BJ (cell line): ENCODE measurements at regions not wholly inside any gene's neighbourhood (a gene's known extent, or its start where the extent isn't known, plus 50 kb on each side); places are given as distances from the start of the nearest gene placed in this dataset.

Experiments
- CTCF ChIA-PET: fragments of 350-600 bp; formaldehyde crosslinking; extraction: SDS; loops from one replicate; lab custom pipeline; 2021; ENCODE audit warnings: antibody characterized with exemption, inconsistent platforms; lab: Yijun Ruan, JAX
- POLR2A ChIA-PET: fragments of 300-600 bp; sonication (Branson Sonifier 250); formaldehyde crosslinking; extraction: SDS; loops from one replicate; lab custom pipeline; 2021; ENCODE audit warnings: antibody characterized with exemption; lab: Charles Lee
- DNase-seq: peaks from one replicate; pipeline ENCODE4 v3.0.0-alpha.2; 2011; ENCODE audit warnings: low read depth
- H3K27me3 ChIP-seq: 2 replicates; pipeline ENCODE4 v1.6.0; 2011; ENCODE audit warnings: low read length; ENCODE audit not compliant: control insufficient read depth, insufficient read depth
- H3K36me3 ChIP-seq: 2 replicates; pipeline ENCODE4 v1.5.1; 2011; ENCODE audit warnings: low read length; ENCODE audit not compliant: control insufficient read depth, insufficient read depth
- H3K4me3 ChIP-seq: 2 replicates; pipeline ENCODE4 v1.5.1; 2011; ENCODE audit warnings: low read depth, mild to moderate bottlenecking, control low read depth, low read length
- TF ChIP-seq, protein P1 (sequence below): IDR thresholded peaks from 2 replicates; pipeline ENCODE4 v1.5.1; 2011; ENCODE audit warnings: low read depth, mild to moderate bottlenecking, control low read depth, inconsistent platforms, low read length, moderate library complexity; ENCODE audit not compliant: insufficient read depth

DNA sequence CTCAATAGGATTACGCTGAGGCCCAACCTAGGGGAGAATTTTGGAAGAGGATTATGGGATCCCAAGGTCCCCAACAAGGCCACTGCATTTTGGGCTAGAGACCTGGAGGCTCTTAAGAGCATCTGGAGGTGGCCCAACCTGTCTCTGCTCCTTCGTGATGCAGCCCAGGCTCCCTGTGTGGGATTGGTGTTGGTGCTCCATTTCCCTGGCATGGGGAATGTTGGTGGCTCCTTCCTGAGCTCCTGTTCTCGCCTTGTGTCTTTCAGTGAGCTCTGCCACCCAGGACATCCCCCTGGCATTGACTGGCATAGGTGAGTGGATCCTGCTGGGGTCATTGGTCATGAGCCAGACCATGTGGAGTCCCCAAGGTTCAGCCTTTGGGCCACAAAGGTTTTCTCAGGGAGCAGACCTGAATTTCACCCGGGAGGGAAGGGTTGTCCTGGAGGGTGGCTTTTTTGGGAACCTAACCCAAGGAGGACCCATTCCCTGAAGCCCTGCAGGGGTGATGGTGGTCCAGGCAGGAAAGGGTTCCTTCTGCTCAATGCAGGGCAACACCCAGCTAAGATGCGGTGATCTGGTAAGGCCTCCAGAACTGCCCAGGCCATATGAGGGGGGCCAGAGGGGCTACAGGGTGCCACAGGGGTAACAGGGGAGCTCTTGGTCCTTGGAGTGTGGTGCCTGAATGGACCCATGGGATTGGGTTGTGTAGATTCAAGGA lies 202.5 kb downstream of the UBE3A start:
- DNase-seq: no peak
- TF ChIP-seq, protein P1, sequence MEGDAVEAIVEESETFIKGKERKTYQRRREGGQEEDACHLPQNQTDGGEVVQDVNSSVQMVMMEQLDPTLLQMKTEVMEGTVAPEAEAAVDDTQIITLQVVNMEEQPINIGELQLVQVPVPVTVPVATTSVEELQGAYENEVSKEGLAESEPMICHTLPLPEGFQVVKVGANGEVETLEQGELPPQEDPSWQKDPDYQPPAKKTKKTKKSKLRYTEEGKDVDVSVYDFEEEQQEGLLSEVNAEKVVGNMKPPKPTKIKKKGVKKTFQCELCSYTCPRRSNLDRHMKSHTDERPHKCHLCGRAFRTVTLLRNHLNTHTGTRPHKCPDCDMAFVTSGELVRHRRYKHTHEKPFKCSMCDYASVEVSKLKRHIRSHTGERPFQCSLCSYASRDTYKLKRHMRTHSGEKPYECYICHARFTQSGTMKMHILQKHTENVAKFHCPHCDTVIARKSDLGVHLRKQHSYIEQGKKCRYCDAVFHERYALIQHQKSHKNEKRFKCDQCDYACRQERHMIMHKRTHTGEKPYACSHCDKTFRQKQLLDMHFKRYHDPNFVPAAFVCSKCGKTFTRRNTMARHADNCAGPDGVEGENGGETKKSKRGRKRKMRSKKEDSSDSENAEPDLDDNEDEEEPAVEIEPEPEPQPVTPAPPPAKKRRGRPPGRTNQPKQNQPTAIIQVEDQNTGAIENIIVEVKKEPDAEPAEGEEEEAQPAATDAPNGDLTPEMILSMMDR: no peak
- Histone ChIP-seq H3K4me3 (no peak overlapping the region), H3K27me3 (no peaks in the 10 kb centered on the region), H3K36me3 (no peaks in the 10 kb centered on the region)
- ChIA-PET POLR2A (no interaction called here), CTCF (no interaction called here)

DNA sequence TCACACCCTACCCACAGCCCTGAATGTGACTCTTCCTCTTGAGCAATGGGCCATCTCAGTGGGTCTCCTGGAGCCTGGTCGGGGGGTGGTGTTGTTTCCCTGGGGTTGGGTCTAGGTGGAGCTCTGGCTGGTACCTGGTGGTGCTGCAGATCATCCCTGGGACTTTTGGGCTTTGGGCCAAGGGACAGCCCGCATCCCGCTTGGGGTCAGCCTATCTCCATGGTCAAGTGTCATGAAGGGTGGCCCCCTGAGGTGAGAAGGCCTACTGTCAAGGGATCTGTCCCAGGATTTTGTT lies 202.0 kb downstream of the UBE3A start:
- DNase-seq: no peak
- ChIA-PET CTCF (no interaction called here), POLR2A (no interaction called here)
- TF ChIP-seq, protein P1: no peak
- Histone ChIP-seq H3K4me3 (no peak overlapping the region), H3K27me3 (no peaks in the 10 kb centered on the region), H3K36me3 (no peaks in the 10 kb centered on the region)

DNA sequence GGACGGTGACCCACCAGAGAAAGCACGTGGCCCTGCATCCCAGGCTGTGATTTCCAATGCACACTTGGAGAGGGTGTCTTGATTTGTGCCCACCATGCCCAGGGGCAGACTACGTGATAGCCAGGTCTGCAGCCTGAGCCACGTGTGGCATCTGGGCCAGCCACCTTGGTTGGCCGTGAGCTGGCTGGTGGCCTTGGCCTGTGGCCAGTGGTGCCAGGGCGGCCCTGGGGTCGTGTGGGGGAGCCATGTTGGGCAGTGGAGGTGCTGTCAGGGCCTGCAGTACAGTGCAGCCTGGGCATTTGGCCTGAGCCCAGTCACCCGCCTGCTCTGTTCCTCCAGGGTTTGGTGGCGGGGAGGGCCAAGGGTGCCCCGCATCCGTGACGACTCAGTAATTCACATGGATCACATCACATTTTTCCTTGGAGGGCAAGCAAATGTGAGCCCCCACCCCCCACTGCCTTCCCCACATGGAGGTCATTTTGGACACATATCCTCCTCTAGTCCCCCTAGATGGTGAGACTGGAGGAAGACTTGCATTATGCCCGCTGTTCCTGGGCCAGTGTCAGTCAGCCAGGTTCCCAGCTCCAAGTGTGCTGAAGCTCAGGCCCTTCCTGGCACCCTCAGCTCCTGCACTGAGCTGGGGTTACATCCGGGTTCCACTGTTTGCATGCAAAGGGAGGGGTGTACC lies 201.4 kb downstream of the UBE3A start:
- no peak overlapping the region for H3K4me3 ChIP-seq
- TF ChIP-seq, protein P1: no peak
- no peaks in the 10 kb centered on the region for H3K27me3 ChIP-seq
- POLR2A ChIA-PET: no interaction called here
- H3K36me3 ChIP-seq: no peaks in the 10 kb centered on the region
- CTCF ChIA-PET: no interaction called here
- no peak for DNase-seq

DNA sequence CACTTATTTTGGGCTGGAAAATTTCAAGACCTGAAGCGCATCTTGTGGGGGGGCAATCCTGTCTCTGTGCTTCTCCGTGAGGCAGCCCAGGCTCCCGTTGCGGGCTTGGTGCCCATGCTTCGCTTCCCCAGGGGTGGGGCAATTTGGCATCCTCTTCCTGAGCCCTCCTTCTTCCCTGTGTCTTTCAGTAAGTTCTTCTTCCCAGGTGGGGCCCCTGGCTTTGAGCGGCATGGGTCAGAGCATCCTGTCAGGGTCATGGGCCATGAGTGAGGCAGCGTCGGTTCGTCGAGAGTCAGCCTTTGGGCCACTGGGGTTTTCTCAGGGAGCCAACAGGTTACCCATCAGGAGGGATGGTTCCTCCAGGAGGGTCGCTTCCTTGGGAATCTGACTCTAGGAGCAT lies 200.7 kb downstream of the UBE3A start:
- ChIA-PET POLR2A (no interaction called here), CTCF (no interaction called here)
- TF ChIP-seq, protein P1: no peak
- no peak for DNase-seq
- H3K27me3 ChIP-seq: no peaks in the 10 kb centered on the region
- no peaks in the 10 kb centered on the region for H3K36me3 ChIP-seq
- no peak overlapping the region for H3K4me3 ChIP-seq

DNA sequence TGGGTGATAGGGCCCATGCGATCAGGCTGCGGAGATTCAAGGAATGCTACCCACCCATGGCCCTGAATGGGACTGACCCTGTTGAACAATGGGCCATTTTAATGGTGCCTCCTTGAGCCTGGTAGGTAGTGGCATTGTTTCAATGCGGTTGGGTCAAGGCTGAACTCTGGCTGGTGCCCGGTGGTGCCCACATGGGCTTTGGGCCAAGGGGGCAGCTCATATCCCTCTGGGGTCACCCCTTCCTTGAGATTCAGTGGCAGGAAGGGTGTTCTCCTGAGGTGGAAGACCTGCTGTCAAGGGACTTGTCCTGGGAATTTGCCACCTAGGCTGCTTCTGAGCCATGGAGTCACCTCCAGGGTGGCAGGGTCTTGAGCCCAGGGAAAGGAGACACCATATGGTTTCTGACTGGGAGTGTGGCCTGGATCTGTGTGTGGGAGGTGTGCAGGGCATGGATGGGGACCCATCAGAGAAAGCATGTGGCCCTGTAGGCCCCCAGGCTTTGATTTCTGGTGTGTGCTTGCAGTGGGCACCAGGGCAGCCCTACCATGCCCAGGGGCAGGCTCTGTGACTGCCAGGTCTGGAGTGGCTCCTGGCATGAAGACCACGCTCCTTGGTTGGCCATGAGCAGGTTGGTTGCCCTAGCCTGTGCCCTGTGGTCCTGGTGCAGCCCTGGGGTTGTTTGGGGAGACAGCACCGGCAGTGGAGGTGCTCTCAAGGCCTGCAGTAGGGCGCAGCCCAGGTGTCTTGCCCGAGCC lies 199.9 kb downstream of the UBE3A start:
- Histone ChIP-seq H3K4me3 (no peak overlapping the region), H3K36me3 (no peaks in the 10 kb centered on the region), H3K27me3 (no peaks in the 10 kb centered on the region)
- ChIA-PET POLR2A (no interaction called here), CTCF (no interaction called here)
- no peak for DNase-seq
- TF ChIP-seq, protein P1: no peak
